A549 (cell line): ENCODE measurements at regions not wholly inside any gene's neighbourhood (a gene's known extent, or its start where the extent isn't known, plus 50 kb on each side); places are given as distances from the start of the nearest gene placed in this dataset.

Experiments used
- BHLHE40 ChIP-seq: IDR thresholded peaks from 2 replicates; pipeline ENCODE4 v1.6.1; 2012; ENCODE audit warnings: low read depth, low read length, inconsistent platforms
- EP300 ChIP-seq, 2 experiments: fragments of >200 bp; sonication (Bioruptor Twin); formaldehyde crosslinking; IDR thresholded peaks; 2 replicates in 1 of 2; 3 replicates in 1 of 2; pipeline ENCODE4 v1.6.1; 2016 to 2017
- ESRRA ChIP-seq: fragments of 150-350 bp; IDR thresholded peaks from 2 replicates; pipeline ENCODE4 v1.6.1; 2014; ENCODE audit warnings: mild to moderate bottlenecking, low read length, borderline replicate concordance
- MAFK ChIP-seq: fragments of 450-650 bp; IDR thresholded peaks from 2 replicates; pipeline ENCODE4 v1.6.1; 2014; ENCODE audit not compliant: partially characterized antibody
- POLR2A ChIP-seq: IDR thresholded peaks from 2 replicates; pipeline ENCODE4 v1.6.1; 2012; ENCODE audit warnings: mild to moderate bottlenecking, low read length
- POLR2AphosphoS2 ChIP-seq: conservative IDR thresholded peaks from 2 replicates; pipeline ENCODE4 v1.6.1; 2012; ENCODE audit warnings: low read length, improper control_type of control experiment, inconsistent platforms
- RCOR1 ChIP-seq: fragments of 150-350 bp; IDR thresholded peaks from 2 replicates; pipeline ENCODE4 v1.6.1; 2014; ENCODE audit warnings: antibody characterized with exemption, low read length, low read depth
- TF ChIP-seq, protein P1 (sequence below): fragments of >200 bp; sonication (Bioruptor Twin); formaldehyde crosslinking; IDR thresholded peaks from 3 replicates; pipeline ENCODE4 v1.5.1; 2016

- TF ChIP-seq EP300 (IDR thresholded peaks at IDR 0.05) = no peak
- TF ChIP-seq, protein P1, sequence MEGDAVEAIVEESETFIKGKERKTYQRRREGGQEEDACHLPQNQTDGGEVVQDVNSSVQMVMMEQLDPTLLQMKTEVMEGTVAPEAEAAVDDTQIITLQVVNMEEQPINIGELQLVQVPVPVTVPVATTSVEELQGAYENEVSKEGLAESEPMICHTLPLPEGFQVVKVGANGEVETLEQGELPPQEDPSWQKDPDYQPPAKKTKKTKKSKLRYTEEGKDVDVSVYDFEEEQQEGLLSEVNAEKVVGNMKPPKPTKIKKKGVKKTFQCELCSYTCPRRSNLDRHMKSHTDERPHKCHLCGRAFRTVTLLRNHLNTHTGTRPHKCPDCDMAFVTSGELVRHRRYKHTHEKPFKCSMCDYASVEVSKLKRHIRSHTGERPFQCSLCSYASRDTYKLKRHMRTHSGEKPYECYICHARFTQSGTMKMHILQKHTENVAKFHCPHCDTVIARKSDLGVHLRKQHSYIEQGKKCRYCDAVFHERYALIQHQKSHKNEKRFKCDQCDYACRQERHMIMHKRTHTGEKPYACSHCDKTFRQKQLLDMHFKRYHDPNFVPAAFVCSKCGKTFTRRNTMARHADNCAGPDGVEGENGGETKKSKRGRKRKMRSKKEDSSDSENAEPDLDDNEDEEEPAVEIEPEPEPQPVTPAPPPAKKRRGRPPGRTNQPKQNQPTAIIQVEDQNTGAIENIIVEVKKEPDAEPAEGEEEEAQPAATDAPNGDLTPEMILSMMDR = no peak
- no peak for TF ChIP-seq RCOR1
- no peak for TF ChIP-seq ESRRA
- TF ChIP-seq MAFK = no peak
- TF ChIP-seq BHLHE40 = no peak
- no peak for TF ChIP-seq POLR2A
- no peak for TF ChIP-seq POLR2AphosphoS2
These were observed 471.3 kb downstream of the LMO4 start for GRCh38 chr1:87800006-87800405.
